RWPE1 (cell line): ENCODE measurements at regions not wholly inside any gene's neighbourhood (a gene's known extent, or its start where the extent isn't known, plus 50 kb on each side); places are given as distances from the start of the nearest gene placed in this dataset.

Source experiments
- CTCF ChIA-PET: fragments of 350-600 bp; sonication (Branson Sonifier 250); formaldehyde crosslinking; extraction: SDS; loops from one replicate; lab custom pipeline; 2021; lab: Yijun Ruan, JAX
- POLR2A ChIA-PET: fragments of 400-600 bp; formaldehyde crosslinking; extraction: SDS; loops from one replicate; lab custom pipeline; 2020; ENCODE audit warnings: antibody characterized with exemption; ENCODE audit not compliant: low non-redundant PET; lab: Yijun Ruan, JAX
- DNase-seq: peaks from one replicate; pipeline ENCODE4 v3.0.0; 2012; ENCODE audit warnings: low spot score
- H3K27ac ChIP-seq: fragments of 450-650 bp; 2 replicates; pipeline ENCODE4 v1.5.1; 2017
- CTCF ChIP-seq: fragments of 450-650 bp; conservative IDR thresholded peaks from 2 replicates; pipeline ENCODE4 v1.5.1; 2017; ENCODE audit warnings: low read depth, mild to moderate bottlenecking

GRCh38 chr3:126257984-126258383, 77.6 kb upstream of the ALDH1L1 start:
- DNase-seq: no peak
- TF ChIP-seq CTCF: no peak
- ChIA-PET POLR2A (no interaction called here), CTCF (no interaction called here)
- no peak overlapping the region for H3K27ac ChIP-seq

- POLR2A ChIA-PET: no interaction called here
- no peak for TF ChIP-seq CTCF
- no peak overlapping the region for H3K27ac ChIP-seq
- CTCF ChIA-PET: interaction anchor here (0.6 kb wide), 1 partner anchor 132 kb away, joined by 3 read pairs; no protein-coding TSS in a partner anchor
- no peak for DNase-seq
Observed at GRCh38 chr3:126257174-126257573, 76.8 kb upstream of the ALDH1L1 start.

GRCh38 chr3:126256251-126256650, 75.9 kb upstream of the ALDH1L1 start:
- no peak for TF ChIP-seq CTCF
- DNase-seq: no peak
- ChIA-PET POLR2A (no interaction called here), CTCF (no interaction called here)
- H3K27ac ChIP-seq: no peak overlapping the region

- H3K27ac ChIP-seq: no peak overlapping the region
- POLR2A ChIA-PET: no interaction called here
- TF ChIP-seq CTCF: no peak
- CTCF ChIA-PET: no interaction called here
- DNase-seq: no peak
Observed at GRCh38 chr3:126253072-126253471, 72.7 kb upstream of the ALDH1L1 start.

- ChIA-PET CTCF (no interaction called here), POLR2A (no interaction called here)
- no peak overlapping the region for H3K27ac ChIP-seq
- TF ChIP-seq CTCF: no peak
- DNase-seq: no peak
Observed at GRCh38 chr3:126252373-126252772, 72.0 kb upstream of the ALDH1L1 start.

- POLR2A ChIA-PET: no interaction called here
- peak; percentile 54 for TF ChIP-seq CTCF
Observed at GRCh38 chr3:126245811-126246727, 65.7 kb upstream of the ALDH1L1 start.

More at GRCh38 chr3:126245811-126246727, 65.7 kb upstream of the ALDH1L1 start:
- no peak overlapping the region for H3K27ac ChIP-seq
- no peak for DNase-seq
- CTCF ChIA-PET: interaction anchor here (0.6 to 1.2 kb wide), 3 partner anchors 10 to 118 kb away, joined by 3 to 6 read pairs (median 4); no protein-coding TSS in a partner anchor
